ENCODE measurements at regions not wholly inside any gene's neighbourhood (a gene's known extent, or its start where the extent isn't known, plus 50 kb on each side); places are given as distances from the start of the nearest gene placed in this dataset.
"Not testable (repeated sequence)": the region's sequence is repeated elsewhere in the genome, so short reads cannot be mapped to it uniquely, and the experiment has no call there.

DNA sequence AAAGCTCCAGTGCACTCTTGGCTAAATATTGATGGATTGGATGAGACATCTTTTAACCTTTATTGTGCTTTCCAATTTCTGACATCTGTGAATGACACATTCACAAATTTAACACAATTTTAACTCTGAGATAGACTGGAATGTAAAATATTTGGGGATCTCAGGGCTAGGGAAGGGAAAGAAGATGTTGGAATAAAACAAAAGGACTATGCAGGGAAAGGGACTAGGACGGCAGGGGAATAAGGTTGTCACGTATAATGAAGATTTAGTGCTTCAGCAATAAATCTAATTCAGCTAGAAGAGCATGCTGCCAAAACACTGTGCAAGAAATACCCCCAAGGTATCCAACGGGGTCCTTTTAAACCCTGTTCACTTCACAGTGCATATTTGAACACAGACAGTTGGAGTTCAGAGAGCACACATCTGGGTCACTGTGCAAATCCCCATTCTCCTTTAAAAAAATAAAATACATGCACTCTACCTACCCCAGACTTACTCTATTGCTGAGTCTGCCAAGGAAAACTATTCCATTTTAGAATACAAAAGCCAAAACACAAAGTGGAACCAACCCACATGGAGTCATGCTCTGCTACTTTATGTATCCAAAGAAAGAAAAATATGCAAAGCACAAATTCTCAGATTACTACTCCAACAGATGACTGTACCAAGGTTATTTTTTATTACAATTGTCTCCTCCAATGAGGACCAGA is 151.0 kb upstream of the RSPO3 start:
- no peak for DNase-seq (ENCODE audit: low read depth)

DNA sequence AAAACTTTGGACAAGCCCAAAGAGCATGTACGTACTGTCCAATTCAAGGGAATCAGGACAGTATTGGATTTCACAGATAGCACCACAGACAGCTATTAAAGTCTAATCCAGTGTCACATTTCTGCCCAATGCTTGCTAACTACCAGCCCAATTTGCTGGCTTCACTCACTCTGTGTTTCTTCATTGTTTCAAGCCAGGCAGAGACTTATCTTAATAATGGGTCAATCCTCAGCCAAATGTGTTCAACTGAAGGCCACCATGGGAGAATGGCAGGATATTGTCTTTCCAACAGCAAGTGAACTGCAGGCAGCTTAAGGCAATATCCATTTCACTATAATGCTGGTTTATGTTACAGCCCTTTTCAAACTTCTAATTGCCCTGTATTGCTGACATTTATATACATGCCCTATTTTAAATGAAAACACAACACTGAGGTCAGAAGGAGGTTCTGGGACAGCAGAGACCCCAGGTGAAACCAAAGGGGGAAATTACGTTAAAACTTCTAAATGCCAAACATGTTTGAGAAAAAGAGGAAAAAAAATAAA is 142.1 kb upstream of the RSPO3 start:
- DNase-seq (ENCODE audit: low read depth): no peak

DNA sequence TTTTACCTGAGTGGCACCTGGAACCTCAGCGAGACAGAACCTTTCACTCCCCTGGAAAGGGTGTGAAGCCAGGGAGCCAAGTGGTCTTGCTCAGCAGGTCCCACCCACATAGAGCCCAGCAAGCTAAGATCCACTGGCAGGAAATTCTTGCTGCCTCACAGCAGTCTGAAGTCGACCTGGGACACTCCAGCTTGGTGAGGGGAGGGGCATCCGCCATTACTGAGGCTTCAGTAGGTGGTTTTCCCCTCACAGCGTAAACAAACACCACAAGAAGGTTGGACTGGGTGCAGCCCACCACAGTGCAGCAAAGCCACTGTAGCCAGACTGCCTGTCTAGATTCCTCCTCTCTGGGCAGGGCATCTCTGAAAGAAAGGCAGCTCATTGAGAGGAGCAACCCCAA is 134.7 kb upstream of the RSPO3 start:
- no peak for DNase-seq (ENCODE audit: low read depth)

DNA sequence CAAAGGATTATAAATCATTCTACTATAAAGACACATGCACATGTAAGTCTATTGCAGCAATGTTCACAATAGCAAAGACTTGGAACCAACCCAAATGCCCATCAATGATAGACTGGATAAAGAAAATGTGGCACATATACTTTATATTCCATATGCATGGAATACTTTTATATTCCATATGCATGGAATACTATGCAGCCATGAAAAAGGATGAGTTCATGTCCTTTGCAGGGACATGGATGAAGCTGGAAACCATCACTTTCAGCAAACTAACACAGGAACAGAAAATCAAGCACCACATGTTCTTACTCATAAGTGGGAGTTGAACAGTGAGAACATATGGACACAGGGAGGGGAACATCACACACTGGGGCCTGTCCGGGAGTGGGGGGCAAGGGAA is 130.3 kb upstream of the RSPO3 start:
- DNase-seq (ENCODE audit: low read depth): not testable (repeated sequence)

DNA sequence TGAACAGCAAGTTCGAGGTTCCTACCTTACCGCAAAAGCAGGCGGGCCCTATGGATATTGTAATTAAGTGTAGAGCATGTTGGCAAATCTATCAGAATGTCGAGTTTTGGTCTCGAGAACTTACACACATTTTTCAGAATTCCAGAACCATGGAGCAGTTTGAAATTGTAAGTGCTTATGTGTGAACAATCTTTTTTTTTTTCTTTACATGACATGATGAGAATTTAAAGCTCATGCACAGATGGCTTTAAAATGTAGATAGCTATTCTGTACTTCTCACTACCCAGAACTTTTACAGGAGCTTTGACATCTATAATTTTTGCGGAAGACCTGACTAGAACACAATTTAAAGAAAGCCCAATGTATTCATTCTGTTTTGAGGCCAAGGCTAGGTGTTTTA is 117.8 kb upstream of the RSPO3 start:
- no peak for DNase-seq (ENCODE audit: low read depth)

DNA sequence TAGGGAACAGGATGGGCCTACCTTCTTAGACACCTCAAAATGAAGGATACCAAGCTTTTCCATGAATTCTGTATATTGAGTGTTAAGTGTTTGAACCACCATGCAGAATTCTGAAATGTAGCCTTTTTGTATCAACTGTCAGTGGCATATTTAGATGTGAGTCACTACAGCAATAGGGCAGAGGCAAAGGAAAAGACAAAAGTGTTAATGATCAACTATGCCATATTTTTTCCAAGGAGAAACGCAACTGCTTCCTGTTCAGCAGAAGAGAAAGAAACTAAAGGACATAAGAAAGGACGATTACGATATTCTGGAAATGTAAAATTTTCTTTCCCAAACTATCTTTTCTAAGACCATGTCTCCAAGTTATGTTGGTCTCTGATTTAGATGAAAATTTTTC is 104.6 kb upstream of the RSPO3 start:
- no peak for DNase-seq (ENCODE audit: low read depth)

DNA sequence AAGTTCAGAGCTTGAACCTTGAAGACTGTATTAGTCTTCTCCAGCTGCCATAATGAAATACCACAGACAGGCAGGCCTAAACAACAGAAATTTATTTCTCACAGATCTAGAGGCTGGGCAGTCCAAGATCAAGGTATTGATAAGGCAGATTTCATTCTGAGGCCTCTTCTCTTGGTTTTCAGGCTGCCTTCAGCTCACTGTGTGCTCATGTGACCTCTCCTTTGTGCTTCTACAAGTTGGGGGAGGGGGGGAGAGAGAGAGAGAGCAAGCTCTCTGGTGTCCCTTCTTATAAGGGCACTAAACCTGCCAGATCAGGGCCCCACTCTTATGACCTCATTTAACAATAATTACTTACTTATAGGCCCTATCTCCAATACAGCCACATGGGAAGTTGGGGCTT is 102.6 kb upstream of the RSPO3 start:
- DNase-seq (ENCODE audit: low read depth): no peak

DNA sequence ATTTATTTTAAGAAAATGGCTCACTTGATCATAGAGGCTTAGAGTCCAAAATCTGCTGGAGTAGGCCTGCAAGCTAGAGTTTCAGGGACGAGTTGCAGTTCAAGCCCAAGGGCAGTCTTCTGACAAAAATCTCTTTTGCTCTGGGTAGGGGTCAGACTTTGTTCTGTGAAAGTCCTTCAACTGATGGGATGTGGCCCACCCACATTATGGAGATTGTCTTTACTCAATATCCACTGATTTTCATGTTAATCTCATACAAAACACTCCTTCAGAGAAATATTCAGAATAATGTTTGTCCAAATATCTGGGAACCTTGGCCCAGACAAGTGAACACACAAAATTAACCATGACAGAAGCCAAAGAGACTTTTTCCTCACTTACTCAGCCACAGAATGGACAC is 98.6 kb upstream of the RSPO3 start:
- DNase-seq (ENCODE audit: low read depth): no peak

DNA sequence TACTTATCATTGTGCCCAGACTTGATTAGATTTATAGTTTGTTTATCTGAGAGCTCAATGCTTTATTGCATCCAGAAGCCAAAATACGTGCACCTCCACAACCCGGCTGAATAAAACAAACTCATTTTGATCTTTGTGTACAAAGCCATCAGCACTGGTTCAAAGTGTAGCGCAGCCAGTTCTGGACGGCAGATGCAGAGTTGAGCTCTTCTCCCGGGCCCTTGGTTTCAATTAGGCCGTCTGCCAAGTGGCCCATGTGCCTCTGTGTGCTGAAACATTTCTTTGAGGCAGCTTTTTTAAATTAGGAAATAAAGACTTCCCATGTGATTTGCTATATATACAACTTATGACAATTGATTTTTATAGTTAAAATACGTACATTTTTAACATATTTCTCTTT is 96.2 kb upstream of the RSPO3 start:
- DNase-seq (ENCODE audit: low read depth): peak; percentile 15

DNA sequence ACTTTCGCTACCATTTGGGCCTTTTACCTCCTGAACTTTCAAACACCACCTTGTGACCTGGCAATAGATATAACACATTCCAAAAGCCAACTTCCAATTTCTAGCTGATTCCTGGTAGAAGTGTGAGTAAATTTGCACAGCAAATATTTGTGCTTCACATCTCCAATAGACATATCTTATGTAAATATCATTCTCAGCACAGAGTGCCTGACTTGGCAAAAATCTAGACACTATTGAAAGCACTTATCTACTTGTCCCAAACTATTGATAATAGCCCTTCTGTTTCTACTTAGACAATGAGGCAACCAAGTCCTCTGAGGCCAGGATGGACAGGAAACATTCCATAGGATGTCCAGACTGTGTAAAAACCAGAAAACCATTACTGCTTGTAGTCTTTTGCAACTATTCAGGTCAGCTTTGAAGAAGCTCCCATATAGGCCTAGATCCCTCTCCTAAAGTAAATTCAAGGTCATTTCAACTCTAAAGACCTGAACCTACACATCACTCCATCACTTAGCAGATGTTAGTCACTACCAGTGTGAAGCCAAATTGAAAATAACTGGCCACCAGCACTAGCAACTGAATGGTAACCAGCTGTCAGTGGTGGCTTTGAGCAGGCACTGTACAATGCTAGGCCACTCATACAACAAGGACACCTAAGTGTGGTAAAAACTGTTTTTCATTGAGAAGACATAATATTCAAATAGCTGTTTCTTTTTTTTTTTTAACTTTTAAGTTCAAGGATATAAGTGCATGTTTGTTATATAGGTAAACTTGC is 95.3 kb upstream of the RSPO3 start:
- DNase-seq (ENCODE audit: low read depth): no peak

DNA sequence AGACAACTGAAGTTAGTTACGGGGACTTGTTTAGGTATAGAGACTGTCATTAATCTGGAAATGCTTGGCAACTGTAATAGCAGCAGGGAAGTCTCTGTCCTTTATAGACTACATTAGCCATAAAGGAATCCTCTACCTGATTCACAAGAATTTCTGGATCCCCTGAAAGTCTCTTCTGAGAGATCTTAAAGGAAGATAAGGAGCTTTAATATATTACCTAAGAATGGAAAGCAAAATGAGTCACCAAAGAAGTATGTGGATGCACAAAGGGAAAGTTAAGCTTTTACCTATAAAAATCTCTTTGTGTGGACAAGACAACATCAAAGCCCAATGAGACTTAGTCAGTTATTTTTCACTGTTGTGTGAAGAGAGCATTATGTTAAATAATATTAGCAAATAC is 92.2 kb upstream of the RSPO3 start:
- DNase-seq (ENCODE audit: low read depth): peak; percentile 15

DNA sequence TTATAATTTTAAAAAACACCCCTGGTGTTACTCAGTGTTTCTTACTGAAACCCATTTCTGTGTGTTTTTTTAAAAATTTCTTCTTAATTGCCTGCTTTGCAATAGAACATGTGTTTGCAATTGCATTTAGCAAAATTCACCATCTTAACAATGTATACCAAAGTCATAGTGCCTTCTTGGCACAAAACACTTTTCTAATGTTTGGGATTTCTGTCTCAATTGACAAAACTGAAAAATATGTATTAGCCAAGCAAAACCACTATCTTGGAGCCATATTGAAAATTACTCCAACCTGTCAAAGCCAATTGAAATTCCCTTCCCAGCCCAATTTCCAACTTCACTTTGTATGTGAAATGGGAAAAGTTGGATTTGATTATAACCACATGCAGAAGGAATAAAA is 88.4 kb upstream of the RSPO3 start:
- no peak for DNase-seq (ENCODE audit: low read depth)

DNA sequence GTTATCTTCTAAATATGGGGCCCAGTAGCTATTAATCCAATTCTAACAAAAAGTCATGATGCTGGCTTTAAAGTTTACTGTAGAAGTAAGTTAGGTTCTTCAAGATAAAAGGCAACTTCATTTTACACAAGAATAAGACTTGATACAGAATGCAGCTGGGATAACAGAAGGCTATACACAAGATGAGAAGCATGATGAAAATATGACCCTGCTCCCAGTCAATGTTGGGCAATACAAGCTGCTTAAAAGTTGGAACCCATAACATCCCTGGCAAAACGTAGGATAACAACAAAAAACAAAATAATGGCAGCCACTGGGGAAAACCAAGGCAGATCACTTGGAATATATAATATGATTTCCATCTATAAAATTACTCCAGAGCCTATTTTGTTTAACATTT is 87.6 kb upstream of the RSPO3 start:
- no peak for DNase-seq (ENCODE audit: low read depth)

DNA sequence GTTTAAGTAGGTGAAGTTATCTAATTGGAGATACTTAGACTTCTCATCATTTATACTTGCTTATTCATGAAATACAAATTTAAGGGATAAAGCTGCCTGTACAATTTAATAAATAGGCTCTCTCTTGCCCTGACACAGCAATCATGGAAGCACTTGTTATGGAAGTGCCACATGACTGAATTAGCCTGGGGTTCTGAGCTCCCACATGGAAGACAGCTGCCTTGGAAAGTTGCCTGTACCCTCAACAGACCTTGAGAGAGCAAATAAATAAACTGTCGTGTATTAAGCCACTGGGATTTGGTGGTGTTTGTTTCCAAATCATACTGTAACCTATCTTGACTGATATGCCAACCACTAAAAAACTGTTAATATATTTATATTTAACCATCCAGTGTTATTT is 87.0 kb upstream of the RSPO3 start:
- DNase-seq (ENCODE audit: low read depth): no peak

DNA sequence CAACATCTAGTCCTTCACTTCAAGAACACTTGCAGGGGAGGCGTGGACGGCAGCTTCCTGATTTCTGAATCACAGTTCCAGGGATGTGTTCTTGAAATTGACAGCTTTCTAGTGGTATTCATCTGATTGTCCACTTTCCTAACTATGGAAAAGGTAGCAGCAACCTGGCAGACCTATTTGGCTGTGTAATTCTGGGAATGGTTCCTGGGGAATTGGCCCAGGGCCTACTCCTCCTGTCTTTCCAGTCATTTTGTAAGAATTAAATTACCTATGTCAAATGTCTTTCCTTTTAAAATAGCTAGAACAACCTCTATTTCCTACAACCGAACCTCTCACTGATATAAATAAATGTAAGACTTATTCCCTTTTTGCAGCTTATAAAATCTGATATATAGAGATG is 85.5 kb upstream of the RSPO3 start:
- DNase-seq (ENCODE audit: low read depth): no peak

DNA sequence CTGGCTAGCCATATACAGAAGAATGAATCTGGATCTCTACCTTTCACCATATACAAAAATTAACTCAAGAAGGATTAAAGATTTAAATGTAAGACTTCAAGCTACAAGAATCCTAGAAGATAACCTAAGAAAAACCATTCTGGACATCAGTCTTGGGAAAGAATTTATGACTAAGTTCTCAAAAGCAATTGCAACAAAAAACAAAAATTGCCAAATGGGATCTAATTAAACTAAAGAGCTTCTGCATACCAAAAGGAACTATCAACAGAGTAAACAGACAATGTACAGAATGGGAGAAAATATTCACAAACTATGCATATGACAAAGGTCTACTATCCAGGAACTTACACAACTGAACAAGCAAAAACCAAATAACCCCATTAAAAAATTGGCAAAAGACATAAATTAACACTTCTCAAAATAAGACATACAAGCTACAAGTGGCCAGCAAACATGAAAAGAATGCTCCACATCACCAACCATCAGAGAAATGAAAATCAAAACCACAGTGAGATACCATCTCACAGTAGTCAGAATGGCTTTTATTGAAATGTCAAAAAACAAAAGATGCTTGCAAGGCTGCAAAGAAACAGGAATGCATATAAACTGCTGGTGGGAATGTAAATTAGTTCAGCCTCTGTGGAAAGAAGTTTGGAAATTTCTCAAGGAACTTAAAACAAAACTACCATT is 66.8 kb upstream of the RSPO3 start:
- peak; percentile 75 for DNase-seq (ENCODE audit: low read depth)

DNA sequence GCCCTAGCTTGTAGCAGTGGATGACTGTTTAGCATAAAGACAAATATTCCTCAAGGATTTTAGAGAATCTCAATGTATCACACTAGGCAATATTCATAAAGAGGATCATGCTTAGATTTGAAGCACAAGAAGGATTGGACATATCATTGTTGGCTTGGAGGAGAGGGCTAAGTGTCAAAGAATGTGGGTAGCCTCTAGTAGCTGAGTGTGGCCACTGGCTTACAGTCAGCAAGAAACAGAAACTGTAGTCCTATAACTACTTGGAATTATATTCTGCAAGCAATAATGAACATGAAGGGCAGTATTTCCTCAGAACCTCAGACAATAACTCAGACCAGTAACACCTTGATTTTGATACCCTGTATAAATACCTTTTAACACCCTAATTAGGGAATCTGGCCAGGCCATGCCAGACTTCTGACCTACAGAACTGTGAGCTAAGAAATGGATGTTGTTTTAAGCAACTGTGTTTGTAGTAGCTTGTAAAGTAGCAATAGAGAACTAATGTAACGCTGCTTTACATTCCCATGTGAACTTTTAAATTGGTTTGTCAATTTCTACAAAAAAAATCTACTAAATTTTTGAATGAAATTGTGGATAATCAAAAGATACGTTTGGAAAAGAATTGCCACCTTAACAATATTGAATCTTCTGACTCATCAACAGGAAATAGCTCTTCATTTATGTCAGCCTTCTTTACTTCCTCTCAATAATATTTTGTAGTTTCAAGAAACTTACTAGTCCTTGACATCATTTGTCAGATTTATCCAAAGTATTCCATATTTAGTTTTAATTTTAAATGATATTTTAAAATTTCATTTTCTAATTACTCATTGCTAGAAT is 65.2 kb upstream of the RSPO3 start:
- DNase-seq (ENCODE audit: low read depth): peak; percentile 58

DNA sequence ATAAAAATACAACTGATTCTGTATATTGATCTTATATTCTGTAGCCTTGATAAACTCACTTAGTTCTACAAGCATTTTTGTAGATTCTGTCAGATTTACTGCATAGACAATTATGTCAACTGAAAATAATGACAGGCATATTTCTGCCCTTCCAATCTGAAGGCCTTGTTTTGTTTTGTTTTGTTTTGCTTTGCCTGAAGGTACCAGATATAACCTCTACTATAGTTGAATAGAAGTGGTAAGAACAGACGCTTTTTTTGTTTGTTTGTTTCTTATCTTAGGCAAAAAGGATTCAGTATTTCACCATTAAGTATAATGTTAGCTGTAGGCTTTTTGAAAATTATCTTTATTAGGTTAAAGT is 64.6 kb upstream of the RSPO3 start:
- DNase-seq (ENCODE audit: low read depth): peak; percentile 10

DNA sequence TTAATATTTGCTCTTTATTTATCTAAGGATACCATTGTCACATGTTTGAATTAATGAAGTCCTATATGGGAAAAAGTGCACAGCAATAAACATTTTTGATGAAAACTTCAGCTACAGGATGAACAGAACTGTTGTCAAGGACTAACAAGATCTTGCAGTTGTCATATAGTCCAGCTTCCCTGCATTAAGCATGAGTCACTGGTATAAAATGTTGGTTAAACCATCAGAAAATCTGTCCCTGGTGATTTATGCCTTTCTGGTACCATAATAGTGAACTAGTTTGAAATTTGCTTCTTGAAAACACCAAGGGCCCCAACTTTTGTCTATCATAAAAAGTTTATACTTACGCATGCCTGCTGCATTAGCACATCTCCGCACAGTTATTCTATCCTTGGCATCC is 60.4 kb upstream of the RSPO3 start:
- DNase-seq (ENCODE audit: low read depth): peak; percentile 72

DNA sequence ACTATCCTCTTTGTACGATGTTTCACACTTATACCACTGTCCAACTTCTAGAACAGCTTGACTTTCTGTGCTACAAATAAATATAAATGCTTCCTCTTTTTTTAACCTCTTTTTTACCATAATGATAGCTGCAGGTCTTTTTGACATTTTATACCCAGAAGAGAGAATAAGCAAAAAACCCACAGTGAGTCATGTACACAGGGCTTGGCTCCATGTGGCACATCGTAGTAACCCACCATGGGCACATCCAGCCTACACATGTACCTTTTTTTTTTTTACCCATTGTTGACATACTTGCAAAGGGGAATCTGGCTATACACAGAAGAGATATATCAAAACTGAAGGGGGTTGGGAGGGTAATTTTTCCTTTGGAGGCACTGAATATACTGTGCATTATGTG is 59.5 kb upstream of the RSPO3 start:
- no peak for DNase-seq (ENCODE audit: low read depth)

All from iris pigment epithelial cell (primary cell).